Brain pericyte (primary cell): ENCODE measurements at regions not wholly inside any gene's neighbourhood (a gene's known extent, or its start where the extent isn't known, plus 50 kb on each side); places are given as distances from the start of the nearest gene placed in this dataset.

Experiments used
- DNase-seq: peaks from one replicate; pipeline ENCODE4 v3.0.0-alpha.2; 2012; ENCODE audit warnings: low read depth, low spot score

- no peak for DNase-seq
Observed at GRCh38 chr6:44500074-44500473, 112.6 kb downstream of the CDC5L start.

DNA sequence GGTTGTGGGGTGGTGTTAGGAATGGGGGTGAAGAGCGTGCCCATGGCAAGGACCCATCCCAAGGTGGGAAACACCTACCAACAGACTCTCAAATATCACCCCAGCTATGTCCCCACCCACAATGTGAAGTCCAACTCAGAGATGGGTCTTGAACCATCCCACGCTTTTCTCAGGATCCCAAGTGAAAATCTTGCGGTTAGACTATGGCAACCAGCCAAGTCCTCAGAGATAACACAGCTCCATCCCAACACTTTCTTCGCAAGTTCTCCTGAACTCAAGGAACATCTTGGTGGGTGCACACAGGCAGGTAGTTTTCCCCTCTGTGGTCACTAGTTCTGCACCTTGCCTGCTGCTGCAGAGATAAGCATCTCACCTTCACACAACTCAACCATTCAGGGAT, 116.0 kb downstream of the CDC5L start:
- no peak for DNase-seq

DNA sequence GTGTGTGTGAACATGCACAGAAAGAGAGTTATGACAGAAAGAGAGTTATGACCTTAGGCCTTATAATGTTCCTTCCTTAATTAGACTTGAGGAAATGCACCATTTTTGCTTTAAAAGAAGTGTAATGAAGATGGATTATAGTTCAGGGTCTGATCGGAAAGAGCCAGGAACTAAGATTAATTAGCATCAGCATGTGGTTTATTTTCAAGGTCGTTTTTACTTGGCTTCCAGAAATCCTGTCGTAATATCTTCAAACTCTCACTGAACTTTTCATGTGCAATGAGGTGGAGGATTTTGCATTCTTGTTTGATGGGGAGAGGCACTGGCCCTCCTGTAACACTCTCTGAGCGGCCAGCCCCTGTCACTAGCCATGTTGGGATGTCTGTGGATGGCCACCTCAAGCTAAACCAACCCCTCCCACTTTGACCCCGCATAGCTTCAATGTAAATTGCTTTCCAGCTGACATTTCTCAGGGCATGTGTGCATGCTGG, 116.8 kb downstream of the CDC5L start:
- no peak for DNase-seq

DNA sequence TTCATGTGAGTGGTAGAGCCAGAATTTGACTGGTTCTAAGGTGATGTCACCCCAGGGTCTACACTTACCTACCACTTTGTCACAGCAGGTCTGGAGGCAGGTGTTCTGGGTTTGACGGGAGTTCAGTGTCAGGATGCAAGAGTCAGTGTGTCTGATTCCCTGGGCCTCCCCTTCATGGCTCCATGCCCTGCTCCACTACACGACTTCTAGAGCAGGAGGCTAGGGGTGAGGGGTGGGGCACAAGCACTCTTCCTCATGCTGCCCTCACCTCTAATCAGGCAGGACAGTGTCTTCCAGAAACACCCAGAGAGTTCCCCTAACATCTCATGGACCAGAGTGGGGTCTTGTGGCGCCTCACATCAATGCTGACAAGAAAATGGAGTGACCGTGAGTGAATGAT, 118.2 kb downstream of the CDC5L start:
- DNase-seq = no peak

DNA sequence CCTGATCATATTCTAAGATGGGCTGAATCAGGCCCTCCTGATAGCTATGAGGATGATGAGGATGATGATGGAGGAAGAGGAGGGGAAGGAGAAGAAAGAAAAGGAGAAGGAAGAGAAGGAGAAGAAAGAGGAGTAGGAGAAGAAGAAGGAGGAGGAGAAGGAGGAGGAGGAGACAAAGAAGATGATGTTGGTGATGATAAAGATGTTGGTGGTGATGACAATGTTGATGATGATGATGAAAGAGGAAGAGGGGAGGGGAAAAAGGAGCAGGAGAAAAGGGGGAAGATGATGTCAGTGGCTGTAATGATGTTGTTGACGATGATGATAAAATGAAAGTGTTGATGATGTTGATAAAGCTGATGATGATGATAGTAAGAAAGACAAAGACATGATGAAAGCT, 119.5 kb downstream of the CDC5L start:
- no peak for DNase-seq

DNA sequence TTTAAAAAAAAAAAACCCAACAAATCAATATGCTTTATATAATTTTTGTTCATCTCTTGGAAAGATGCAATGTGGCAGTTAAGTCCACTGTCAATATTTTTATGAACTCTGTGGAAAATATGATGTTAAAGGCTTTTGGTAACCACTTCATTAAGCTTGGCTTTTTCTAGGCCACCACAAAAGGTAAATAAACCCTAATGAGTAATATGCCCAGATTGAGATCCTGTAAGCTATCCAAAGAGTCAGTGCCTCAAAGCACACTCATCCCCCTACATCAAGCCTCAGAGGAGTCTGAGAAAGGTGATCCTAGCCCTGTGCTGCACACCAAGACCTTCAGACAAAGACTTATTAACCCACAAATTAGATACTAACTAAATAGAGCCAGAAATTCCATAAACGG, 121.1 kb downstream of the CDC5L start:
- DNase-seq = no peak

GRCh38 chr6:44511126-44511525, 123.6 kb downstream of the CDC5L start:
- DNase-seq = no peak

- no peak for DNase-seq
Observed at GRCh38 chr6:44512868-44513741, 125.6 kb downstream of the CDC5L start.

GRCh38 chr6:44514085-44514484, 126.6 kb downstream of the CDC5L start:
- no peak for DNase-seq

GRCh38 chr6:44514576-44515193, 127.2 kb downstream of the CDC5L start:
- no peak for DNase-seq

- DNase-seq = no peak
Observed at GRCh38 chr6:44522871-44523270, 135.4 kb downstream of the CDC5L start.

DNA sequence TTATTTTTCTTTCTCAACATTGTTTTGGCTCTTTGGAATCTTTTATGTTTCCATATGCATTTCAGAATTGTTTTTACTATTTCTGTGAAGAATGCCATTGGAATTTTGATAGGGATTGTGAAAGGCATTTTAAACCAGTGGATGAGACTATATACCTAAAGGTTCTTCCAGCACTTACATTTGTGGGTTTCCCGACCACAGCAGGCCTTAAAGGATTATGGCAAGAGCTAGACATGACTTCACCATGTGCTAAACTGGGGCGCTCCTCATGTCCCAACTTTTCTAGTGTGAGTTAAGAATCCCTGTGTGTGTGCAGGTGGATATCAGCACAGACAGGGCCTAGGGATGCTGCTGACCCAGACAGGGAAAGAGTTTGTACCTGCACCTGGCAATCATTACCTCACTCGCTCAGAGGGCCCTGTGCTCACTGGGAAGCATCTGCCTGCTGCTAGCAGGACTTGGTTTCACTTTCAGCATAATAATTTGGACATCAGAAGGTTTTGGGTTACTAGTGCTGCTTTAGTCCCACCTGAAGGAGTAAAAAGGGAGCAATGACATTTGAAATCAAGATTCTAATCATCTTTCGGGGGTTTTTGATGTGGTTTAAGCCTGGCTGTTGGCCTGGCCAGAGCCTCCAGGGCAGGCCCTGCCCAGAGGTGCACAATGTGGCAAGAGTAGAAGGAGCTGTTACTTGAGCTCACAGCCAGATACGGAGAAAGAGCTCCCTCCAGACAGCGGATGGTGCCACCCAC, 137.1 kb downstream of the CDC5L start:
- DNase-seq = no peak

DNA sequence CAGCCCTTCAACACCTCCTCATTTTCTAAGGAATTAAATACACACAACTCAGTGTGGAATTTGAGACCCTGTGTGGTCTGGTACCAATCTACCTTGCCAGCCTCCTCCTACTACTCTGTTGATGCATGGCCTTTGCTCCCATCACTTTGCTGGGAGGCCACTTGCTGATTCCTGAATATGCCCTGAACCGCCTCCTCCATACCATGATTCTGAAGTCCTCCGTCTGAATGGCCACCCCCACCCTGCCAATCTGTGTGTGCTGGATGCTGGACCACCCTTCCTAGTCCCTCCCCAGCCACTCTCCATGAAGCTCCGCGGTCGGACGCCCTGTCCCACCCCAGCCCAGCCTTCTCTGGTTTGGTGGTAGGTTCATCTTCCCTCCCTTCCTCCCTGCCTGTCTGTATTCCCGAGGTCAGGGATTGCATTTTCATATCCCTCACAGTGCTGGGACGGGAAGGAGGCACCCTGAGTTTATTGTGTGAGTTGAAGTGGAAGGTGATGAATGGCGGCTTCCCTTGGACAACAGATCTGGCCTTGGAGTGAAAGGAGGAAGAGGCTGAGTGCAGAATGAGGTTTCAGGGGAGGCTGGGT, 138.3 kb downstream of the CDC5L start:
- no peak for DNase-seq

DNA sequence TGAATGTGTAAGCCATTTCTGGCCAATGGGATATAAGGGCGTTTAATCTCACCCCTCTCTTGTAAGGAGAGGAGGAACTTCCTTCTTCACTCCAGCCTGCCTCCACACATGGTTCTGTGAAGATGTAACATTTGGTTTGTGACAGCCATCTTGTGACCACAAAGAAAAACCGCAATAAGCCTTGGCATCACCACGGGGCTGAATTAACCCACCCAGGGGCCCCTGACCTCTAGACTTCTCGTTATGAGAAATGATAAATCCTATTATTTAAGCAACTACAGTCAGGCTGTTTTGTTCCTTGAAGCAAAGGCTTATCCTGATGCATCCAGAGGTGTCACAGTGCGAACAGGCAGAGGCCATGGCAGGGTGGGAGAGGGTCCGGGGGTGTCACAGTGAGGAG, 139.7 kb downstream of the CDC5L start:
- DNase-seq = no peak

- DNase-seq = no peak
Observed at GRCh38 chr6:44527583-44528369, 140.3 kb downstream of the CDC5L start.

DNA sequence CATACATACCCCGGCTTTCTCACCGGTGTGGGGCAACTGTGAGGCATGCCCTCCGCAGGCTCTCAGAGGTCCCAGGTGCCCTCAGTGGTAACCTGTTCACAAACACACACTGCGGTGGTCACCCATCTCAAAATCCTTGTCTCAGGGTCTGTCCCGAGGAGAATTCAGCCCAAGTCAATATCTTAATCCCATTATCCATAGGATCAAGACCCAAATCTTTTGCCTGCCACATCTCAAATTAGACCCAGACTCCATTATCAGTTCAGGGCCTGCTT, 140.8 kb downstream of the CDC5L start:
- no peak for DNase-seq

GRCh38 chr6:44528716-44529115, 141.2 kb downstream of the CDC5L start:
- DNase-seq = no peak

DNA sequence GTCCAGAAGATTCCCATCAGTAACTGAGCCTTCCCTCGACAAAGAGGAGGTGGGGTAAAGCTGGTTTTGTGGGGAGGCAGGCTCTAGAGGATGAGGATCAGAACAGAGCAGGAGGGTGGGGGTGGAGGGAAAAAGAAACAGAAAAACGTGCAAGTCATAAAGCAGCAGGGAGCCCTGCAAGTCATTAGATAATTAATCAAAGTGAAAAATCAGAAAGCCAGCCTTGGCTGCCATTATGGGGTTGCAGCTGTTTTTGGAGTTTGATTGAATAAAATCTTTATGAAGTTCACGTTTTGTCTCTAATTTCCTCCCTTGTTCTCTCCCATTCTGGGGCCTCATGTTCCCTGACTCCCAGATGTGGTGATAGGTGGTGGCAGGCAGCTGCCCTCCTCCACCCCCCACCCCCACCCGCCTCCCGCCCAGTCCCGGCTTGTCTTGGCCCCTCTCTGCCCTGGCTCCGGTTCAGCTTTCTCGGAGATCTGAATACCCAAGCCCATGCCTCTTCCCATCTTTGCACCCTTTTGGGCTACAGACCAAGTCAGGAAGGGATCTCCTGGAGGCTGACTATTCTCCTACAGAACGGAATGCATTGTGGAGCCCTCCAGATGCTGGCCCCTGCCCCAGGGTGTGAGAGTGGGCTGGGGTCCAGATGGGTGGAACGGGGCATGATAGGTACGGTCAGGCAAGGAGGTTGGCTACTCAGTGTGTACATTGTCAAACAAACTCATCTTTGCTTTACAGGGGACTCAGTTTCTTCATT, 141.8 kb downstream of the CDC5L start:
- DNase-seq = no peak

GRCh38 chr6:44530209-44530909, 142.9 kb downstream of the CDC5L start:
- DNase-seq = no peak

DNA sequence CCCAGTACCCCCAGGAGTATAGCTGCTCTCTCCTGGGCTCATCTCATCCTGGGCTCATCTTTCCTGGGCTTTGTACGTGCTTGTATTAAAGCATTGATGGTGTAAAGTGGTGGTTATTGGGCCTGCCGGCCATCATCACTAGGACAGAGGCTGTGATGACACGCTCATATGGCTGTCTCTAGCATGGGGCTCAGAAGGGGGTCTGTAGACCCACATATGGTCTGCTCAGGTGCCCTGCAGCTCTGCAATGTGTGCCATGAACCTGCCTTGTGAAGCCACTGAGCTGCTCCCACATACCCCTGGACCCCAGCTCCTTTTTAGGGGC, 143.4 kb downstream of the CDC5L start:
- no peak for DNase-seq
